OCI-LY3 (cell line): ENCODE measurements at regions not wholly inside any gene's neighbourhood (a gene's known extent, or its start where the extent isn't known, plus 50 kb on each side); places are given as distances from the start of the nearest gene placed in this dataset.

Experiments
- H2AFZ ChIP-seq: fragments of 200-600, 300-600 bp; shearing (Covaris generic); 2 replicates; pipeline ENCODE4 v1.6.0; 2014; ENCODE audit warnings: antibody characterized with exemption, low read depth, low read length
- H3K27ac ChIP-seq: fragments of 200-600, 300-600 bp; sonication (generic); 2 replicates; pipeline ENCODE4 v1.5.1; 2014; ENCODE audit warnings: mild to moderate bottlenecking, low read length, moderate library complexity, mixed read lengths
- H3K27me3 ChIP-seq: fragments of 200-600, 300-600 bp; sonication (generic); 2 replicates; pipeline ENCODE4 v1.6.1; 2014; ENCODE audit warnings: low read depth, low read length, mixed read lengths
- H3K36me3 ChIP-seq: fragments of 200-600, 300-600 bp; sonication (generic); replicated peaks from 2 replicates; pipeline ENCODE3; 2014; ENCODE audit warnings: low read depth, low read length, mixed read lengths
- H3K4me1 ChIP-seq: fragments of 300-600, 200-600 bp; sonication (generic); 2 replicates; pipeline ENCODE4 v1.6.1; 2014; ENCODE audit warnings: low read length, mixed read lengths
- H3K4me2 ChIP-seq: fragments of 200-600, 300-600 bp; sonication (generic); 2 replicates; pipeline ENCODE4 v1.6.1; 2014; ENCODE audit warnings: low read length, mixed read lengths
- H3K4me3 ChIP-seq: fragments of 300-600, 200-600 bp; sonication (generic); 2 replicates; pipeline ENCODE4 v1.5.1; 2014; ENCODE audit warnings: antibody characterized with exemption, mild to moderate bottlenecking, low read length, moderate library complexity
- H3K79me2 ChIP-seq: fragments of 300-600, 200-600 bp; shearing (Covaris generic); 2 replicates; pipeline ENCODE4 v1.6.1; 2014; ENCODE audit warnings: mild to moderate bottlenecking, low read length, mixed read lengths
- H3K9ac ChIP-seq: fragments of 300-600, 200-600 bp; shearing (Covaris generic); 2 replicates; pipeline ENCODE4 v1.6.0; 2014; ENCODE audit warnings: mild to moderate bottlenecking, low read length, moderate library complexity
- H3K9me3 ChIP-seq: fragments of 200-600, 300-600 bp; shearing (Covaris generic); 2 replicates; pipeline ENCODE4 v1.6.1; 2014; ENCODE audit warnings: low read length, mixed read lengths; ENCODE audit not compliant: insufficient read depth
- H4K20me1 ChIP-seq: fragments of 200-600, 300-600 bp; sonication (generic); 2 replicates; pipeline ENCODE4 v1.6.1; 2016; ENCODE audit warnings: low read length, mixed read lengths; ENCODE audit not compliant: insufficient read depth
- CTCF ChIP-seq: fragments of 200-600, 300-600 bp; sonication (generic); IDR thresholded peaks from 2 replicates; pipeline ENCODE4 v1.5.1; 2014; ENCODE audit warnings: antibody characterized with exemption, low read length, low read depth
- EZH2phosphoT487 ChIP-seq: fragments of 200-600 bp; shearing (Covaris generic); IDR thresholded peaks from 2 replicates; pipeline ENCODE4 v1.6.1; 2018; ENCODE audit warnings: antibody characterized with exemption, mixed run types, low read depth

- no peak overlapping the region for H3K4me3 ChIP-seq
- H3K27ac ChIP-seq: no peak overlapping the region
- H2AFZ ChIP-seq: no peak overlapping the region
- H3K4me1 ChIP-seq: no peaks in the 10 kb centered on the region
- H3K4me2 ChIP-seq: no peak overlapping the region
- no peaks in the 10 kb centered on the region for H3K36me3 ChIP-seq
- TF ChIP-seq EZH2phosphoT487 (no peak), CTCF (no peak)
- H3K27me3 ChIP-seq: no peaks in the 10 kb centered on the region
- no peak overlapping the region for H3K9ac ChIP-seq
- H3K9me3 ChIP-seq: no peaks in the 10 kb centered on the region
- H4K20me1 ChIP-seq: no peaks in the 10 kb centered on the region
- no peaks in the 10 kb centered on the region for H3K79me2 ChIP-seq
Observed at GRCh38 chr13:72534951-72535640, 192.3 kb downstream of the MZT1 start.

- TF ChIP-seq EZH2phosphoT487: no peak
- TF ChIP-seq CTCF: no peak
Observed at GRCh38 chr13:72530471-72530870, 197.0 kb downstream of the MZT1 start.

GRCh38 chr13:72527333-72527732 lies 200.1 kb downstream of the MZT1 start:
- H3K36me3 ChIP-seq: no peaks in the 10 kb centered on the region
- H3K4me1 ChIP-seq: no peaks in the 10 kb centered on the region
- no peak overlapping the region for H2AFZ ChIP-seq
- H4K20me1 ChIP-seq: no peaks in the 10 kb centered on the region
- H3K4me2 ChIP-seq: no peak overlapping the region
- H3K9me3 ChIP-seq: no peaks in the 10 kb centered on the region
- H3K4me3 ChIP-seq: no peak overlapping the region
- no peaks in the 10 kb centered on the region for H3K27me3 ChIP-seq
- no peak overlapping the region for H3K9ac ChIP-seq
- no peaks in the 10 kb centered on the region for H3K79me2 ChIP-seq
- no peak overlapping the region for H3K27ac ChIP-seq
- TF ChIP-seq CTCF (no peak), EZH2phosphoT487 (no peak)

More at GRCh38 chr13:72530471-72530870, 197.0 kb downstream of the MZT1 start:
- Histone ChIP-seq H3K9me3 (no peaks in the 10 kb centered on the region), H3K4me2 (no peak overlapping the region), H3K4me1 (no peaks in the 10 kb centered on the region), H3K27ac (no peak overlapping the region), H4K20me1 (no peaks in the 10 kb centered on the region), H3K27me3 (no peaks in the 10 kb centered on the region), H3K79me2 (no peaks in the 10 kb centered on the region), H3K4me3 (no peak overlapping the region), H3K9ac (no peak overlapping the region), H3K36me3 (no peaks in the 10 kb centered on the region), H2AFZ (no peak overlapping the region)

GRCh38 chr13:72523593-72523992 lies 203.8 kb downstream of the MZT1 start:
- no peak for TF ChIP-seq EZH2phosphoT487
- no peak for TF ChIP-seq CTCF
- H4K20me1 ChIP-seq: no peaks in the 10 kb centered on the region
- no peaks in the 10 kb centered on the region for H3K79me2 ChIP-seq
- H3K9me3 ChIP-seq: no peaks in the 10 kb centered on the region
- H3K27ac ChIP-seq: no peak overlapping the region
- H3K36me3 ChIP-seq: no peaks in the 10 kb centered on the region
- no peak overlapping the region for H3K9ac ChIP-seq
- H3K4me2 ChIP-seq: no peak overlapping the region
- H3K4me3 ChIP-seq: no peak overlapping the region
- H3K27me3 ChIP-seq: no peaks in the 10 kb centered on the region
- H3K4me1 ChIP-seq: no peaks in the 10 kb centered on the region
- H2AFZ ChIP-seq: no peak overlapping the region
